Stomach (tissue), 8 donors: ENCODE measurements at regions not wholly inside any gene's neighbourhood (a gene's known extent, or its start where the extent isn't known, plus 50 kb on each side); places are given as distances from the start of the nearest gene placed in this dataset.

Source experiments
- DNase-seq, 2 donors: peaks; one replicate each; pipeline versions ENCODE4 v3.0.0 to v3.0.0-alpha.2; 2013 to 2019
- H3K27ac ChIP-seq, 5 donors: fragments of 200-600 bp in 4 of 5; sonication (generic) in 4 of 5; one replicate each; pipeline ENCODE4 v1.5.1; 2013 to 2019; ENCODE audit warnings: mild to moderate bottlenecking in 1 of 5, moderate library complexity in 1 of 5
- H3K27me3 ChIP-seq, 3 donors: fragments of 200-600 bp; sonication (generic); one replicate each; pipeline ENCODE4 v1.5.1; 2017 to 2019; ENCODE audit warnings: mixed run types in 1 of 3
- H3K36me3 ChIP-seq, 4 donors: fragments of 200-600 bp; sonication (generic); 1 replicate in 3 of 4; 2 replicates in 1 of 4; pipeline ENCODE4 v1.5.1; 2016 to 2019
- H3K4me1 ChIP-seq, 4 donors: fragments of 200-600 bp; sonication (generic); one replicate each; pipeline ENCODE4 v1.5.1; 2016 to 2019
- H3K4me3 ChIP-seq, 4 donors: fragments of 200-600 bp; sonication (generic) in 3 of 4; one replicate each; pipeline ENCODE4 v1.5.1; 2016 to 2019; ENCODE audit warnings: mild to moderate bottlenecking in 1 of 4
- H3K9me3 ChIP-seq, 4 donors: fragments of 200-600 bp; sonication (generic); one replicate each; pipeline ENCODE4 v1.5.1; 2016 to 2019
- EP300 ChIP-seq: sonication (generic); formaldehyde crosslinking; IDR thresholded peaks from one replicate; pipeline ENCODE4 v1.6.1; 2017; ENCODE audit warnings: antibody characterized with exemption
- POLR2A ChIP-seq, 4 donors: fragments of 450-650 bp; IDR thresholded peaks; one replicate each; pipeline ENCODE4 v1.6.1; 2016; ENCODE audit warnings: antibody characterized with exemption in 4 of 4, control low read depth in 2 of 4, mild to moderate bottlenecking in 1 of 4, moderate library complexity in 1 of 4
- POLR2AphosphoS5 ChIP-seq, 3 donors: sonication (generic); formaldehyde crosslinking; IDR thresholded peaks; one replicate each; pipeline ENCODE4 v1.6.1; 2016; ENCODE audit warnings: antibody characterized with exemption in 3 of 3
- WGBS, 5 donors: extraction: QIAGEN DNeasy Blood & Tissue Kit in 3 of 5; methylation state at CpG; one replicate each; pipeline versions ENCODE4 v1.1.5 to v1.1.7; 2013 to 2018; 5-methylcytosine and 5-hydroxymethylcytosine counted together
- intact Hi-C: fragments of 100-400 bp; cut with DNase I; formaldehyde crosslinking; loops from one replicate; pipeline ENCODE4 v1.15.1; 2023; ENCODE audit warnings: low total_unique reads
- TF ChIP-seq, protein P1 (sequence below), 7 experiments: fragments of 450-650 bp in 4 of 7; fragments of 200-600 bp in 3 of 7; sonication (generic) in 3 of 7; IDR thresholded peaks; one replicate each; pipeline ENCODE4 v1.5.1; 2016 to 2019; ENCODE audit warnings: antibody characterized with exemption in 7 of 7, control low read depth in 2 of 7, mild to moderate bottlenecking in 1 of 7
- donor health status: healthy with polysubstance abuse.
- donor health status: Bipolar disorder and iron deficiency.
- donor health status: healthy.

- no peak overlapping the region for H3K4me3 ChIP-seq
- TF ChIP-seq, protein P1, sequence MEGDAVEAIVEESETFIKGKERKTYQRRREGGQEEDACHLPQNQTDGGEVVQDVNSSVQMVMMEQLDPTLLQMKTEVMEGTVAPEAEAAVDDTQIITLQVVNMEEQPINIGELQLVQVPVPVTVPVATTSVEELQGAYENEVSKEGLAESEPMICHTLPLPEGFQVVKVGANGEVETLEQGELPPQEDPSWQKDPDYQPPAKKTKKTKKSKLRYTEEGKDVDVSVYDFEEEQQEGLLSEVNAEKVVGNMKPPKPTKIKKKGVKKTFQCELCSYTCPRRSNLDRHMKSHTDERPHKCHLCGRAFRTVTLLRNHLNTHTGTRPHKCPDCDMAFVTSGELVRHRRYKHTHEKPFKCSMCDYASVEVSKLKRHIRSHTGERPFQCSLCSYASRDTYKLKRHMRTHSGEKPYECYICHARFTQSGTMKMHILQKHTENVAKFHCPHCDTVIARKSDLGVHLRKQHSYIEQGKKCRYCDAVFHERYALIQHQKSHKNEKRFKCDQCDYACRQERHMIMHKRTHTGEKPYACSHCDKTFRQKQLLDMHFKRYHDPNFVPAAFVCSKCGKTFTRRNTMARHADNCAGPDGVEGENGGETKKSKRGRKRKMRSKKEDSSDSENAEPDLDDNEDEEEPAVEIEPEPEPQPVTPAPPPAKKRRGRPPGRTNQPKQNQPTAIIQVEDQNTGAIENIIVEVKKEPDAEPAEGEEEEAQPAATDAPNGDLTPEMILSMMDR (IDR thresholded peaks at IDR 0.05), result no peak
- TF ChIP-seq EP300 (no peak), POLR2AphosphoS5 (IDR thresholded peaks at IDR 0.05) (no peak), POLR2A (IDR thresholded peaks at IDR 0.05) (no peak)
- H3K9me3 ChIP-seq, result no peaks in the 10 kb centered on the region
- intact Hi-C loops, result no loop called here
- 86 to 91% (median 88%) methylated on average over 7 of the region's 7 CpGs for WGBS, 5 donors
- H3K36me3 ChIP-seq, result no peaks in the 10 kb centered on the region
- peaks cover 14 to 15% (median 15%) of the 10 kb centered on the region in 4 donors for H3K4me1 ChIP-seq
- H3K27me3 ChIP-seq, result peaks cover 8 to 61% (median 16%) of the 10 kb centered on the region in 3 donors
- no peak for DNase-seq
- H3K27ac ChIP-seq, result no peak overlapping the region
Measured at GRCh38 chr14:103271189-103271588, 62.8 kb upstream of the EIF5 start.

DNA sequence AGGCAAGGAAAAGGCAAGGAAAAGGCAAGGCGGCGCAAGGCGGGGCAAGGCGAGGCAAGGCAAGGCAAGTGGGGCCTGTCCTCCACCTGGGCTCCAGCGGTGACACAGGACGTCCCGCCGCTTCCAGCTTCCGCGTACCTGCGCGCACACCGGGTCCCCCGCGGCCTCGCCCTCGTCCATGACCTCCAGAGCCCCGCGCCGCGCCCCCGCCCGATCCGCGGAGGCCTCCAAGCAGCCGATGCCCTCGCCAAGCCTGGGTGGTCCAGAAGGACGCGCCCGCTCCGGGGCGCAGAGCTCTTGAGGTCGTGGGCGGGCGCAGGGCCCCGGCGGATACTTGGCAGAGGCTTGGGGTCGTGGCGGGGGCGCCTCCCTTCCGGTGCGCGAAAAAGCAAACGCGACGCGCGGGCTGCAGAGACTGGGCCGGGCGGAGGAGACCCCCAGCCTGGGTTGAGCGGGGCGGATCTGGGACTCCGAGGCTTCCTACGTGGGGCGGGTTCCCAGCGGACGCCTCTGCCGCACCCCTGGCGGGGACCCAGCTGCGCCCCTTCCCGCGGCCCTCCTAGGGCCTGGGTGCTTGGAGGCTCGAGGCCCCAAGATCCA, 60.8 kb upstream of the EIF5 start:
- H3K9me3 ChIP-seq, result no peaks in the 10 kb centered on the region
- H3K27me3 ChIP-seq, result peaks cover 8 to 67% (median 21%) of the 10 kb centered on the region in 3 donors
- TF ChIP-seq, protein P1 (IDR thresholded peaks at IDR 0.05), result no peak
- no peak for TF ChIP-seq EP300
- TF ChIP-seq POLR2AphosphoS5 (IDR thresholded peaks at IDR 0.05), result no peak
- TF ChIP-seq POLR2A (IDR thresholded peaks at IDR 0.05), result no peak
- peak; percentile 33 to 61 for DNase-seq
- peak overlapping the region; percentile 41 to 51 (median 44) for H3K4me3 ChIP-seq
- H3K4me1 ChIP-seq, result peaks cover 14 to 18% (median 16%) of the 10 kb centered on the region in 4 donors
- intact Hi-C loops, result no loop called here
- WGBS, 5 donors, result 3 to 10% (median 5%) methylated on average over 26 to 63 of the region's 63 CpGs
- H3K36me3 ChIP-seq, result no peaks in the 10 kb centered on the region
- peak overlapping the region in 1 of 5 donors; percentile 44 for H3K27ac ChIP-seq

- Histone ChIP-seq H3K4me1 (peaks cover 18 to 25% (median 23%) of the 10 kb centered on the region in 4 donors), H3K27me3 (peaks cover 8 to 70% (median 28%) of the 10 kb centered on the region in 3 donors), H3K4me3 (peak overlapping the region; percentile 41 to 51 (median 44)), H3K9me3 (no peaks in the 10 kb centered on the region), H3K36me3 (no peaks in the 10 kb centered on the region), H3K27ac (no peak overlapping the region)
- WGBS, 5 donors, result 20 to 34% (median 26%) methylated on average over 31 to 79 of the region's 79 CpGs
- no peak for DNase-seq
- intact Hi-C loops, result no loop called here
- TF ChIP-seq, protein P1 (IDR thresholded peaks at IDR 0.05), result no peak
- TF ChIP-seq POLR2A (IDR thresholded peaks at IDR 0.05), result no peak
- no peak for TF ChIP-seq POLR2AphosphoS5 (IDR thresholded peaks at IDR 0.05)
- no peak for TF ChIP-seq EP300
Measured at GRCh38 chr14:103273745-103274615, 60.1 kb upstream of the EIF5 start.

DNA sequence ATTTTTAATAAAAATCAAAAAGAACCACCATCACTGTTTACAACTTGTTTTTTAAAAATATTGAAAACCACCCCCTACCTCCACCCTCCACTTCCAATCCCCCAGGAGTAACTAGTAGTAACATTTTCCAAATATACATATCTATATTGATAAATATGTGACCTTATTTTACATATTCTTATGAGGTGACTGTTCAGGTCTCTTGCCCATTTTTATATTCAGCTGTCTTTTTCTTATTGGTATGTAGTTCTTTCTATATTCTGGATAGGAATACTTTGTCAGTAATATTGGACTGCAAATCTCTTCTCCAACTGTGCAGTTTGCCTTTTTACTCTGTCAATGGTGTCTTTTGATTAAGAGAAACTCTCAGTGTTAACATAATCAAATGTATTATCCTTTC, 59.0 kb upstream of the EIF5 start:
- no peak for DNase-seq
- Histone ChIP-seq H3K4me1 (peaks cover 25 to 36% (median 31%) of the 10 kb centered on the region in 4 donors), H3K4me3 (no peak overlapping the region), H3K27ac (no peak overlapping the region), H3K27me3 (peaks cover 8 to 80% (median 38%) of the 10 kb centered on the region in 3 donors), H3K36me3 (no peaks in the 10 kb centered on the region), H3K9me3 (peaks cover 0 to 5% (median 0%) of the 10 kb centered on the region in 4 donors)
- TF ChIP-seq POLR2AphosphoS5 (IDR thresholded peaks at IDR 0.05), result no peak
- no peak for TF ChIP-seq EP300
- TF ChIP-seq, protein P1 (IDR thresholded peaks at IDR 0.05), result no peak
- no peak for TF ChIP-seq POLR2A (IDR thresholded peaks at IDR 0.05)
- intact Hi-C loops, result no loop called here
